BE2C (cell line): ENCODE measurements at regions not wholly inside any gene's neighbourhood (a gene's known extent, or its start where the extent isn't known, plus 50 kb on each side); places are given as distances from the start of the nearest gene placed in this dataset.

Source experiments
- DNase-seq: peaks from one replicate; pipeline ENCODE4 v3.0.0-alpha.2; 2020
- H3K27me3 ChIP-seq: fragments of 250-450 bp; sonication (Bioruptor Pico); 2 replicates; pipeline ENCODE4 v1.5.1; 2020; ENCODE audit warnings: mild to moderate bottlenecking
- H3K36me3 ChIP-seq: fragments of 250-450 bp; sonication (Bioruptor Pico); 2 replicates; pipeline ENCODE4 v1.5.1; 2020; ENCODE audit warnings: mild to moderate bottlenecking
- H3K4me1 ChIP-seq: fragments of 250-450 bp; sonication (Bioruptor Pico); 2 replicates; pipeline ENCODE4 v1.5.1; 2020
- H3K4me3 ChIP-seq: 2 replicates; pipeline ENCODE4 v1.5.1; 2011; ENCODE audit warnings: low read depth, low read length
- H3K9me3 ChIP-seq: fragments of 250-450 bp; sonication (Bioruptor Pico); 2 replicates; pipeline ENCODE4 v1.5.1; 2020
- CTCF ChIP-seq: IDR thresholded peaks from 2 replicates; pipeline ENCODE4 v1.5.1; 2012; ENCODE audit warnings: mild to moderate bottlenecking, low read depth, low read length

DNA sequence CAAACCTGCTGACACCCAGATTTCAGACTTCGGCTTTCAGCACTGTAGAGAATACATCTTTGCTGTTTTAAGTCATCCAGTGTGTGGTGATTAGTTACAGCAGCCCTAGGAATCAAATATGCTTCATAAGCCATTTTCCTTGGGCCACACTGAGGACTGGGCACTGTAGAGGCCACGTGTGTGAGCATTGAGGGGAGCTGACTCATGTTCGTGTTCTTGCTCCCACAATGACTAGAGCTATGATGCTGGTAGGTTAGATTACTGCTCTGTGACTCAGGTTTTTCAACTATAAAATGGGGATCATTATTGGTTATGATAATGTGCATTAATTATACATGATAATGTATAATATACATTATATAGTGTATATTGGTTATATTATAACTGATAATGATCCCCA, 96.5 kb upstream of the PALM2AKAP2 start:
- Histone ChIP-seq H3K4me1 (no peaks in the 10 kb centered on the region), H3K36me3 (no peaks in the 10 kb centered on the region), H3K27me3 (no peaks in the 10 kb centered on the region), H3K4me3 (no peak overlapping the region), H3K9me3 (no peaks in the 10 kb centered on the region)
- no peak for TF ChIP-seq CTCF
- DNase-seq: no peak

DNA sequence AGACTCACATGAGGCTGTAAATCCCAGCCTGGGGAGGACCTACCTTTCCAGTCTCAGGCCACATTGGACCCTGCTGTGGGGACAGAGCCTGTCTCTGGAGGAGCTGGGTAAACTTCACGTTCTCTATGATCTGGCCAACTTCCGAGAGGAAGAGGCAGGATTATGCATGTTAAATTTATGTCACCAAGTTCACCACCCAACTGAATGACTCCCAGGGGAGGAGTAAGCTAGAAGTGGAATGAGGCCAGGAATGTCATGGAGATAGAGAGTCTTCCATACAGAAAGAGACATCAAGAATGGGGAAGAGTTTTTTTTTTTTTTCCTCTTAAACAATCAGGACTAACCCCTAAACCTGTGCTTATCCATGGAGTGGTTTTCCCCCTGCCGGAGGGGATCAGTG, 90.3 kb upstream of the PALM2AKAP2 start:
- TF ChIP-seq CTCF: no peak
- Histone ChIP-seq H3K4me3 (no peak overlapping the region), H3K9me3 (no peaks in the 10 kb centered on the region), H3K36me3 (no peaks in the 10 kb centered on the region), H3K27me3 (no peaks in the 10 kb centered on the region), H3K4me1 (no peaks in the 10 kb centered on the region)
- no peak for DNase-seq

DNA sequence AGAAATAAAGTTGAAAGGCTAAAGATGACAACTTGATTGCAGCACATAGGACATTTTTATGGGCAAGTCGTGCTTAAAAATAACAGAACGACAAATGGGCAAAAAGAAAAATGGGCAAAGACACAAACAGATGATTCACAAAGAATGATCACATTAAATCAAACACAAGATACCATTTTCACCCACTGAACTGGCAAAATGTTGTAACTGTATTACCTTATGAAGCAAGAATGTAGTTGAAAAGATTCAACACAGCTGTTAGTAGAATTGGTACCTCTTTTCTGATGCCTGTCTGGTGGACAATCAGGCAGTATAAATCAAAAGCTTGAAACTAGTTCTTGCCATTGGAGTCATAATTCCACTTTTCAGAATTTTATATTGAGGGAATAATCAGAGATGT, 81.0 kb upstream of the PALM2AKAP2 start:
- no peak for TF ChIP-seq CTCF
- H3K9me3 ChIP-seq: no peaks in the 10 kb centered on the region
- DNase-seq: no peak
- H3K27me3 ChIP-seq: no peaks in the 10 kb centered on the region
- no peaks in the 10 kb centered on the region for H3K4me1 ChIP-seq
- no peak overlapping the region for H3K4me3 ChIP-seq
- H3K36me3 ChIP-seq: no peaks in the 10 kb centered on the region

GRCh38 chr9:109704546-109704945, 75.5 kb upstream of the PALM2AKAP2 start:
- no peaks in the 10 kb centered on the region for H3K36me3 ChIP-seq
- TF ChIP-seq CTCF: no peak
- no peaks in the 10 kb centered on the region for H3K27me3 ChIP-seq
- no peak for DNase-seq
- H3K4me3 ChIP-seq: no peak overlapping the region
- H3K9me3 ChIP-seq: no peaks in the 10 kb centered on the region
- H3K4me1 ChIP-seq: no peaks in the 10 kb centered on the region

DNA sequence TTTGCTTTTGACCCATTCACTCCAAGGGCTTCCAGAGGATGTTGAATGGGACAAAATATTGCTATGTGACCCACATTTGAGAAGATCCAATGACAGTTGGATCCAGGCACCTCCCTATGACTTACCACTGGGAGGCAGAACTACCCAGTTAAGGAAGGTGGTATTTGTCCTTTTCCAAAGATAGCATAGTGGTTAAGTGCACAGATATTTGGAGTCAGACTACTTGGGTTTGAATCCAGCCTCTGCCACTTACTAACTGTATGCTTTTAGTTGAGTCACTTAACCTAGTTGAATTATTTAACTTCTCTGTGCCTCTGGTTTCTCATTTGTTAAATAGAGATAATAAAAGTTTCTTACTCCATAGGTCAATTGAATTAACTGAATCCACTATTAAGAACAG, 74.5 kb upstream of the PALM2AKAP2 start:
- no peaks in the 10 kb centered on the region for H3K27me3 ChIP-seq
- no peaks in the 10 kb centered on the region for H3K36me3 ChIP-seq
- no peaks in the 10 kb centered on the region for H3K9me3 ChIP-seq
- DNase-seq: no peak
- no peak overlapping the region for H3K4me3 ChIP-seq
- H3K4me1 ChIP-seq: no peaks in the 10 kb centered on the region
- TF ChIP-seq CTCF: no peak

DNA sequence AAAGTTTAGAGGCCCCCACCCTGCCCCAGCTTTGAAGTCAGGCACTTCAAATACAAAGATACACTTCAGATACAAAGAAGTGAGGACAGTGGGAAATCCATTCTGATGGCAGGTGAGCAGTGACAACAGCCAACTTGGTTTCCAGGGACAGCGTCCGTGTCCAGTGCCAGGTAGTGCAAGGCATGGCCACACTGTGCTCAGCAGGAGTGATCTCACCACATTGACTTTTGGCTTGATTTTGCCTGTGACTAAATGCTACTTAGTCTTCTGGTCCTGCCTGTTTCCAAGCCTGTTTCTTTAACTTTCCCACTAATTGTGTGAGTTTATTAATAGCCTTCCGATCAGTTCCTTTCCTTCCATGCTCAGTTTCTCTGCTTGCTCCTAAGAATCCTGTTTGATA, 72.6 kb upstream of the PALM2AKAP2 start:
- Histone ChIP-seq H3K4me1 (no peaks in the 10 kb centered on the region), H3K36me3 (no peaks in the 10 kb centered on the region), H3K27me3 (no peaks in the 10 kb centered on the region), H3K9me3 (no peaks in the 10 kb centered on the region), H3K4me3 (no peak overlapping the region)
- no peak for DNase-seq
- no peak for TF ChIP-seq CTCF
